ENCODE measurements at regions not wholly inside any gene's neighbourhood (a gene's known extent, or its start where the extent isn't known, plus 50 kb on each side); places are given as distances from the start of the nearest gene placed in this dataset.
A peak's percentile ranks its signal among the peaks of the same experiment; 100 is the strongest.

DNA sequence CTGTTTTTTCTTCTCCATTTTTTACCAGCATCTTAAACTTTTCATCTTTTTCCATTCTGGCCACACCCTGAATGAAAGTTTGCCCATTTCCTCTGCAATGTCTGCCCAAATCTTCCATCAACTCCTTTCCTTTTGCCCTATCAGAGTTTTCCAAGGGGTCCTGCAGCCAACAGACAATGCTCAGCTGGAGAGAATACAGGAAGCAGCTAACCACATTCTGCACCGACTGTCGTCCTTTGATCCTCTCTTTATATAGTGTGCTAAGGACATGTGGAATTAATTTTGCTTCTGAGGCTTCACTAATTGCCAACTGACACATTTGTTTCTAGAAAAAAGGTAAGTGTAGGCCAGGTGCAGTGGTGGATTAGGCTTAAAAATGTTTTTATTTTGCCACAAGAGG lies 50.5 kb upstream of the DLX2 start:
- no peak for DNase-seq

DNA sequence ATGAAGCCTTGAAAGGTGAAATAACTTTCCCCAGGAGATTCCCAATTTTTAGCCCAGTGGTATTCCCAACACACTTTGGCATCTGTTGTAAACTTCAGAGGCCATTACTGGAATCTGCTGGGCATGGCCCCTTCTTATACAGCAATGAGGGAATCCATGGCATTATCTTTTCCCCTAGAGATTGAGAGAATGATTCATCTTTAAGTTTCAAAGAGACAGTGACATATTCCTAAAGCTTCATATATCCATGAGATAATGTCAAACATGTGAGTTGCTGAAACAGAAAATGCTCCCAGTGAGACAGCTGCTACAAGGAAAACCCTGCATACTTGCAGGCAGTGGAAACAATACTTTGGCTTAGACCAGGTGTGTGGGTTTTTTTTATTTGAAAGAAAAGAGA lies 51.1 kb upstream of the DLX2 start:
- DNase-seq: no peak

DNA sequence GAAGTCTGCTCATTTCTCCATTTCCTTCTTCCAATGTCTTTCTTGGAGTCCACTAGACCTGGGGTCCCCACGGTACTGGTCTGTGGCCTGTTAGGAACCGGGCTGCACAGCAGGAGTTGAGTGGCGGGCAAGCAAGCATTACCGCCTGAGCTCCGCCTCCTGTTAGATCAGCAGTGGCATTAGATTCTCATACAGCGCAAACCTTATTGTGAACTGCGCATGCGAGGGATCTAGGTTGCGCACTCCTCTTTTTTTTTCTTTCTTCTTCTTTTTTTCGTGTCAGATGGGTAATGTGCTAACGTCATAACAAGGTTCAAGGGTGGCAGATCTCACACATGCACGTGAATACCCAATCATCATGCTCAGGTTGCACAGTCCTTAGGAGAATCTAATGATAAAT lies 53.1 kb upstream of the DLX2 start:
- no peak for DNase-seq

DNA sequence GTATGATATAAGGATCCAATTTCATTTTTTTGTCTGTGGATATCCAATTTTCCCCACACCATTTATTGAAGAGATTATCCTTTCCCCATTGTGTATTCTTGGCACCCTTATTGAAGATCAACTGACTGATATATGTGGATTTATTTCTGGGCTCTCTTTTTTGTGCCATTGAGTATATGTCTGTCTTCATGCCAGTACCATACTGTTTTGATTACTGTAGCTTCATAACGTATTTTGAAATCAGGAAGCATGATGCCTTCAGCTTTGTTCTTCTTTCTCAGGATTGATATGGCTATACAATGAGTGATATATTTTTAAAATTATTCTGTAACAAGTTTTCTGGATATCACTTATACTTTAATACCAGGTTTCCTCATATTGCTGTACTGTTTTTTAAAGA lies 58.1 kb upstream of the DLX2 start:
- DNase-seq: no peak

DNA sequence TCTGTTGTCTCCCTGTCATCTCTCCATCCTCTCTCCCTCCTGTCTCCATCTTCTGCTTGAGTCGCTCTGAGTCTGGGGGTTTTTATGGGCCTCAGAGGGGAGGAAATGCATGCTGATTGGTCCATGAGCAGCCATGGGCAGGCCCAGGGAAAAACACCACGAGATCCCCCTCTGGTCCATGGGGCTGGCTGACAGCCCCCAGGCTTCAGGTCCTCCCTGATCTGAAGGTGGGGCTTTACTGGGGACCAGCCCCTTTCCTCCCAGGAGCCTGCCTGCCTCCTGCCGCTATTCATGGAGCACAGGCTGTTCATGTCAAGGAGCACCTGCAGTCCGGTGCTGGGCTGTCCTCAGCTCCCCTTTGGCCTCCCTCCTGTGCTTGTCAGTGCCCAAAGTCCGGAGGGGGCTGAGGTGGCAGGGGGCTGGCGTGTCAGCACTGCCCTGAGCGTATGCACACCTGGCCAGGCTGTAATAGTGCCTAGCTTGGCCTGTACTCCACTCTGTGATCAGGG lies 59.6 kb upstream of the DLX2 start:
- DNase-seq: no peak

DNA sequence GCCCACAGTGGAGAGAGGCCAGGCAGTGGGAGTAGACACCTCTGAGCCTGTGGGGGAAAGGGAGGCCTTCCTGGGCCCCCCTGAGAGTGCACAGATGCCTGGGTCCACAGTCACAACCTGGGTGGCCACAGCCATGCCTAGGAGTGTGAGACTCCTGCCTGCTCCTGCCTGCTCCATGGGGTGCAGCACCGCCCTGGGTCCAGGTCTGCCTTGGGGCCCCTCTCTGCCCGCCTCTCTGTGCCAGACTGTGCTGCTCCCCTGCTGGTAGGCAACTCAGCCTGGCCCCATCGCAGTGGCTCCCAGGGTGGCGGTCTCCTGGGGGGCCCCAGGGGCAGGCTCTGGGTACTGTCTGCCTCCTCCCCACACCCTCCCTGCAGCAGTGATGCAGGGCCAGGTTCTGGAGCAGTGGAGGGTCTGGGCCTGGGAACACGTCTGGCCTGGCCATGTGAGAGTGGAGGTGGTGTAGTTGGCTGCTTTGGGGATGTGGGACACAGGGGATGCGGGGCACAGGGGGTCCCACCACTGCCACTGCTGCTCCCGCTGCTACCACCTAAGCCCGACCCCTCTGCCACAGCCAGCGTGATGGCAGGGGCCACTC lies 60.1 kb upstream of the DLX2 start:
- DNase-seq: no peak

DNA sequence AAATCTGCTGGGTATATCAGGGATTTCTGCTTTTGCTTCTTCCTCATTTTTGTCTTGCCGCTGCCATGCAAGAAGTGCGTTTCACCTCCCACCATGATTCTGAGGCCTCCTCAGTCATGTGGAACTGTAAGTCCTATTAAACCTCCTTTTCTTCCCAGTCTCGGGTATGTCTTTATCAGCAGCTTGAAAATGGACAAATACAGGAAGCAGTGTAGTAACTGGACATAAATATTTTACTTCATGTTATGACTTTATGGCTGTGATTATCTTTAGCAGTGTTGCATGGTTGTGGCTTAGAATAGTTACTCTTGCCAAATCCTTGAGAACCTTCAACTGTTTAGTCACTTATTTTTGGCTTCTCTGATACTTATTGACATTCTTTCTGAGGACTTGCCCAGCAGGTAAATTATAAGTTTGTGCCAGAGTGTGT lies 66.2 kb upstream of the DLX2 start:
- peak; percentile 92 to 97 for DNase-seq

DNA sequence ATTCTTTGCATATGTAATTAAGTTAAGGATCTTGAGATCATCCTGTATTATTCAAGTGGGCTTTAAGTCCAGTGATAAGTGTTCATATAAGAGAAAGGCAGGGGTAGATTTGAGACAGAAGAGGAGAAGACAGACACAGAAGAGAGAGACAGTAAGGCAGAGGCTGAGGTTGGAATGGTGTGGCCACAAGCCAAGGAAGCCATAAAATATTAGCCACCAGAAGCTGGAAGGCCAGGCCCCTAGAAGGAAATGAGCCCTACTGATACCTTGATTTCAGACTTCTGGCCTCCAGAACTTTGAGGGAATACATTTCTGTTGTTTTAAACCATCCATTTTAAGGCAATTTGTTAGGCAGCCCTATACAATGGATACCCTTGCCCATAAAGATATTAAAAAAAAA lies 66.9 kb upstream of the DLX2 start:
- no peak for DNase-seq

DNA sequence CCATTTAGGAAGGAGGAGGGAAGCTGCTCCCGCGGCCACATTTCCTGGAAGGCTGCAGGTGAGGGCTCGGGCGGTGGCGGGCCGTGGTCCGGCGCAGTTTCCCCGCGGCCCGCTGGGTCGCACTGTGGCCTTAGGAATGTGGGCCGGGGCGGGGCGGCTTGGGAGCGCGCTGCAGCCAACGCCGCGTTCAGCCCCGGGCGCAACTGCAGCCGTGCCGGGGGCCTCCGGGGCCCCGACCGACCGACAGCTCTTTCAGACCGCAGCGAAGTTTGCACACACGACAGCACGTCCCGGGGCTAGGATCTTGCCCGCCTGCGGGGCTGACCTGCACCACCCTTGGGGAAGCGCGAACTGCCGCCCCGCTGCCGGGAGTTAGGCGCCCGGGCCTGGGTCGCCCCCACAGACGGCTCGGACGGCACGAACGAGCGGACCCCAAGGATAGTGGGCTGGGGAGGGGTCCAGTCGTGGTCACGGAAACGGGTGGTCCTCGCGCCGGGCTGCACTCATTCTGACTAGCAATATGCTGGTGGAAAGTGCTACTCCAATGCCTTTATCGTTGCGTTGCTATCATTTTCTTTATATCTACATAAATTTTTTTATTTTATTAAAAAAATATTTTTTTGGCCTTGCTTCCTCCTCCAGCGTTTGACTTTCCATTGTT lies 69.9 kb upstream of the DLX2 start:
- DNase-seq: peak; percentile 61 to 84

DNA sequence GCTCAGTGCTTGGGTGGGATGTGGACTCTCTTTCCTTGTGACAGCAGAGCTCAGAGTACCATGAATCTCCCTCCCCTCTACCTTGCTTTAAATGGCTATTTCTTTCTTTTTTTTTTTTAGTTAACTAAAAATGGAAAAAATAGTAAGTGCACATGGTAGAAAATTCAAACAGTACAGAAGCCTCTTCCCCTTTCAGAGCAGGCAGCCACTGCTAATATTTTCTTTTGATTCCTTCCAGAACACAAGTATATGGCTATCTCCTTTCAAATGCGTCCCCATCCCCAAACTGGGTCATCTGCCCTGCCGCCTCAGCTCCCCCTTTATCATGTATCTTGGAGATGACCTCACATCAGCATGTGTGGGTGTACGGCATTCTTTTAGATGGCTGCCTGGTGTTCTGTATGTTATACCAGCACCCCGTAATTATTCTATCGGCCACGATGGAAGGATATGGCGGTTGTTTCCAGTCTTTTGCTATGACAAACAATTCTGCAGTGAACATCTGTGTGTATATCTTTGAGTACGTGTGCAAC lies 70.5 kb upstream of the DLX2 start:
- no peak for DNase-seq

DNA sequence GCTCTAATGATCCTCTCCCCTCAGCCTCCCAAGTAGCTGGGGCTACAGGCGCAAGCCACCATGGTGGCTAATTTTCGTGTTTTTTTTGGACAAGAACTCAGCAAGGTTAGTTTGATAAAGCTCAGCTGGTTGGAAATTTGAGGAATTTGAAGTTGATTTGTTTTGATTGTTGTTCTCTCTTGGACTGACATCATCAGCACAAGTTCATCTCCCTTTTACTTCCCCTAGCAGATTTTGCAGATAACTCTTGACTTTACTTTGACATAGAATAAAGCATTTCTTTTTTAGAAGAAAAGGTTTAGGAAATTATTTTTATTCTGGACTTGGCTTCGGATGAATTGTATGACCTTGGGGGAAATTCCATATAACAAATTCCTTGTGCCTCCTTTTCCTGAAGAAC lies 74.9 kb upstream of the DLX2 start:
- DNase-seq: peak in 1 of 2 donors; percentile 25

DNA sequence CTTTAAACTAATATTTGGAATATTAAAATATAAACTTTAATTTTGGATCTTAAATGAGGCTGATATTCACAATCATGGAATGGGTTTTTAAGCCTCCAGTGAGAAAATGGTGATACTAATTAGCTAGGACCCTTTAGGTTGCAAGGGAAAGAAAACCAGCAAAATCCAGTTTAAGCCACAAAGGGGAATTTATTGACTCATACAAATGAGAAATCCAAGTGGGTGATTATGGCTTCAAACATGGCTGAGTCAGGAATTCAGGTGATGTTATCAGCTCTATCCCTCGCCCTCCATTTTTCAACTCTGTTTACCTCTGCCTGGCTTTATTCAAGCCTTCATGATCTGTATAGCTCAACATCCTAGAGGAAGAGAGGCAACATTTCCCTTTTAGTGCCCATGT lies 75.3 kb upstream of the DLX2 start:
- DNase-seq: peak in 1 of 2 donors; percentile 28

DNA sequence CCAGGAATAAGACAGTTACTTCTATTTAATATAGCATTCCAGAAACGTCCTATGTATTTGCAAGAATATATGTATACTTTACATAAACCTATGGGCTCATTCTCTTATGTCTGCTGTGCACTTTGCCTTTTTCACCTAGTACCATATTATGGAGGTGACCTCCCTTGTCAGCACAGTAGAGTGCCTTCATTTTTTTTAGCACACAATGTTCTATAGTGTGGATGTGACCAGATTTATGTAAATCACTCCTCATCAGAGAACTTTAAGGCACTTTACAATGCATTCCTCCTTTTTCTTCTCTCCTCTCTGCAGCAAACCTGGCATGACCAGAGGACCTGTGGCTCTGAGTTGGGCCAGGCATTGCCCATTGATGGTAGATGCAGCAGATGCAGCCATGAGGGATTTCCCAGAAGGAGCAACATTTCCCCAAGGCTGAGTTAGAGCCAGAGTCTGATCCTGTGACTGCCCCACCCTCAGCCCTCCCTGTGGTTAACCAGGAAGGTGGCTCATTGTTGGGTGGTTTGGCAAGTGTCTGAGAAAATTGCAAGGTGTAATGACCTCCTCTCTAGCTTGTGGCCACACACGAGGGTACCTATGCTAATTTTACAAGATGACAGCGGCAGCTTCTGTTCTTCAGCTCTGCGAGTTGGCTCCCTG lies 76.5 kb upstream of the DLX2 start:
- DNase-seq: peak in 1 of 2 donors; percentile 53

DNA sequence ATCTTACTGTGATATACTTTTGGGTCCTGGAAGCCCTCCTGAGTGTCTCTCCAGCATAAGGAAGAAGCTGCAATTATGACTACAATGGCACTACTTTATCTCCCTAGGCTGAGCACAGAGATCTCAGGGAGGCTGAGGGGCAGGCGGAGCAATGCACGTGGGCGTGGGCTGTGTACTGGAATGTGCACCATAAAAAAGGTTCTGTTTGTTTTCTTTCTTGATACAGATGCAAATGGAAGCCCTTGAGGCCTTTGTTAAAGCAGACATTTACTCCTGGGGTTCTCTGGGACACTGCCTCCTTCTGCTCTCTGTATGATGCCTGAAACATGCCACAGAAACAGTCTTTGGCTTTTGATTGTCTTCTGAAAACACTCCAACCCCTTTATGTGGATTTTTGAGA lies 79.1 kb upstream of the DLX2 start:
- DNase-seq: no peak

DNA sequence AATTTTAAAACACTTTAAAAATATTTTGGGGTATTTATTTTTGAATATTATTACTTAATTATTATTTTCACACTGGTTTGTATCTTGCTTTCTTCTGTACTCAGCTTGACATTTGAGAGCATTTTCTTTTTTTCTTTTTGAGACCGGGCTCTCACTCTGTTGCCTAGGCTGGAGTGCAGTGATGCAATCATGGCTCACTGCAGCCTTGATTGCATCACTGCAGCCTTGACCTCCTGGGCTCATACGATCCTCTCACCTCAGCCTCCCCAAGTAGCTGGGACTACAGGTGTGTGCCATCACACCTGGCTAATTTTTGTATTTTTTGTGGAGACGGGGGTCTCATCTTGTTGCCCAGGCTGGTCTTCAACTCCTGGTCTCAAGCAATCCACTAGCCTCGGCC lies 79.9 kb upstream of the DLX2 start:
- no peak for DNase-seq

DNA sequence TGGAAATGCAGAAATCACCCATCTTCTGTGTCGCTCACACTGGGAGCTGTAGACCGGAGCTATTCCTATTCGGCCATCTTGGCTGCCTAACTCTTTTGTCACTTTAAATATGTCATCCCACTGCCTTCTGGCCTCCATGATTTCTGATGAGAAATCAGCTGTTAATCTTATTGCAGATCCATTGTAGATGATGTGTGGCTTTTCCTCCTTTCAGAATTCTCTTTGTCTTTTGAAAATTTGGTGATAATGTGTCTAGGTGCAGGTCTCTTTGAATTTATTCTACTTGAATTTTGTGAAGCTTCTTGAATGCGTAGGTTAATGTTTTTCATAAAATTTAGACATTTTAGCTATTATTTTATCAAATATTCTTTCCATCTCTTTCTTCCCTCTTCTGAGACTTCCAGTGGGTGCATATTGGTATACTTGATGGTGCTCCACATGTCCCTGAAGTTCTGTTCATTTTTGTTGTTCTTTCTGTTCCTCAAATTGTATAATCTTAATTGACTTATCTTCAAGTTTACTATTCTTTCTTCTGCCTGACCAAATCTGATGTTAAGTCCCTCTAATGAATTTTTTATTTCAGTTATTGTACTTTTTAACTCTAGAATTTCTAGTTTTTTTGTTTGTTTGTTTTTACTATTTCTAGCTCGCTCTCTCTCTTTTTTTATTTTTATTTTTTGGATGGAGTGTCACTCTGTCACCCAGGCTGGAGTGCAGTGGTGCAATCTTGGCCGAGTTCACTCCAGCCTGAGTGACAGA lies 90.8 kb upstream of the DLX2 start:
- no peak for DNase-seq

DNA sequence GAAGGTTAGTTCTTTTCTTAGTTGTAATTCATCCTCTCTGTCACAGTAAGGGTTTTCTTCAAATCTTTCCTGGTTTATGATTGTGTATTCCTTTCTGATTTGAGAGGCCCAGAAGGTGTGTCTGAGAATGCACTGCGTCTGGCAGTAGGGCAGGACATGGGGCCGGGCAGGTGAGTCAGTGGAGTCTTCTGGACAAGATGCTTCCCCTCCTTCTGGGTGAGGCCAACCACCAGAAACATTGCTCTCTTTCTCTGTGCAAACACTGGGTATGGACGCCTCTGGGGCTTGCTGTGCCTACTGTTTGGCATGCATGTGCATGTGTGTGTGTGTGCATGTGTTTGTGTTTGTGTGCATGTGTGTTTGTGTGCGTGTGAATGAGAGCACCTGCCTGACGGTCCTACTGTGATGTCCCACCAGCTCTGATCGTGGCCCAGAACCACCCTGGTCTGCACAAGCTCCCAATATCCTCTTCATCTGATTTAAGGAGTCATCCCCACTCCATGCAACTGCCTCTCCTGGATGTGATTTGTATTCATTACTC lies 93.2 kb upstream of the DLX2 start:
- no peak for DNase-seq

DNA sequence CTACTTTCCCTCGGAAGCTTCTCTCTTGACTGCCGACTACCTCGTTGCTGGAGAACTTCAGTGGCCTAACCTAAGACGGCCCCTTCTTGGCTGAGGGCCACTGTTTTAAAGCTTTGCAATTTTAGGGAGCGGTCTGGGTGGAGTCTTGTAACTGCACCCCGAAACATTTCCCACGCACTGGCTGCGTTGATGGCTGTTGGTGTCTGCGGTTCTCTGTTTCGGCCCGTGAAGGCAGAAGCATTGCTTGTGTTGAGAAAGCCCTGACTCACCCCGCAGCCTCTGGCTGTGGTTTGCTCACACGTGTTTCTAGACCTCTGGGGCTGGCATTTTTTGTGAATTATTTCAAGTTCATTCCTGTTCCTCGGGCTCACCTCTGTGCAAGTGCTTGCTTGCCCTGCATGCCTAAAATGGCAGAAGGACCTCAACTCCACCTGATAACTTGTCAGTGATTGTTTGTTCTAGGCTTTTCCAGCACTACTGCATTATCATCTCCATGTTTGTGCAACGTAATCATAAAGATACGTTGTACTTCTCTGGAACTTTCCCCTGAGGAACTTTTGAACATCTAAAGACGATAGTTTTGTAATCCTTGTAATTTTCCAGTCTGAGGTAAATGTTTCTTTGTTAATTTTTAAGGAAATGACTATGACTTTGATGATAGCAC lies 94.2 kb upstream of the DLX2 start:
- DNase-seq: peak; percentile 83 to 90

DNA sequence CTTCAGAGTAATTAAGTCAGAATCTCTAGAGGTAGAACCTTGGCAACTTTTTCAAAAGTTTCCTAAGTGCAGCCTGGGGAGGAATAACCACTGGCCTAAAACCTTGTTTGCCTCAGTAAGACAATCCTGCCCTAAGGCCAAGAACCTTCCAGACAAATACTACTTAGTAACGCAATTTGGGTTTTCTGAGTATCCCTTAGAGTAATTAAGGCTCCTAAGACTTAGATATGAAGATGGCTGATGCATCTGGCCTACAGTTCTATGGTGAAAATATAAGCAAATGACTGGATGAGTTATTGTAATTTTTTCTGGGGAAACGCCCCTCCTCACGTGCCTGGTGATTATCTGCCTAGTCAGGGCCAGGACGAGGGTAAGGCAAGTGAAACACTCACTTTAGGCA lies 95.7 kb upstream of the DLX2 start:
- no peak for DNase-seq

DNA sequence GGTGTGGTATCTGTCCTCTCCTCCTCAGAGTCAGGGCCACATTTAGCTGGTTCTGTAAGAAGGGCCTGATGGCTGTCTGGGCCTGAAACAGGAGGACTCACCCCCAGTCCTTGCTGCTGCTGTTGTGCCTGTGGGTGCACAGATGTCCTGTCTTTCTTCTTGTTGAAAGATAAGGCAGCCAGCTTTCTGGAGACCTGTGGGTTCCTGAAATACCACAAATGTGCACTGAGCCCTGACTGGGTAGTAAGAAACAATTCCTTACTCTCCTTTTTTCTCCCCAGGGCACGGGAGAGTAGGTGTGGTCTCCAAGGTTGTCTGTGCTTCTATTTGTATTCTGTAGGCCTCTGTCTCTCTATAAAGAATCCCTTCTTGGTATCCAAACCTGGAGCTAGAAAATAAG lies 96.2 kb upstream of the DLX2 start:
- no peak for DNase-seq

DNA sequence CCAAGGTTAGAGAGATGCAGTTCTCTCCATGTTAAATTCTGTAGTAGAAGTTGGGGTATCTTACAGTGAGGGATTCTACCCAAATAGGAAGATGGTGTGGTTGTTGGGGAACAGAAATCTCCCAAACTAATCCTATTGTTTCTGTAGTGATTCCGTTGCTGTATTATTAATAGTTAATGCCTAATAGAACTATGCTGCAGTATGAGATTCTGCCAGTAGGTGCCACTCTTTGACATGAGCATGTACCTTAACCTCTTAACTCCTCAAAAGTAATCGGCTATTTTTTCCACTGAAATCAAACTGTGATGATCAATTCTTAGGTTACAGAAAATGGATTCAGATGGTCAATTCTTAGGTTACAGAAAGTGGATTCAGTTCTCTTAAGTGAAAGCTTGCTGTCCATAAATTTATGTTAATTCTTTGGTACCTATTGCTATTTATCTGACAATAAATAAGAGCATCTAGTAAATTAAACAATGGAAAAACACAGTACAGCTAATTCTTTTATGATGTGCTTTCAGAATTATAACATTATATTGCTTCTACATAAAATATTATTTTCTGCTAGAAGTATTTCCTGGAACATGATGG lies 97.9 kb upstream of the DLX2 start:
- peak; percentile 59 to 67 for DNase-seq

DNA sequence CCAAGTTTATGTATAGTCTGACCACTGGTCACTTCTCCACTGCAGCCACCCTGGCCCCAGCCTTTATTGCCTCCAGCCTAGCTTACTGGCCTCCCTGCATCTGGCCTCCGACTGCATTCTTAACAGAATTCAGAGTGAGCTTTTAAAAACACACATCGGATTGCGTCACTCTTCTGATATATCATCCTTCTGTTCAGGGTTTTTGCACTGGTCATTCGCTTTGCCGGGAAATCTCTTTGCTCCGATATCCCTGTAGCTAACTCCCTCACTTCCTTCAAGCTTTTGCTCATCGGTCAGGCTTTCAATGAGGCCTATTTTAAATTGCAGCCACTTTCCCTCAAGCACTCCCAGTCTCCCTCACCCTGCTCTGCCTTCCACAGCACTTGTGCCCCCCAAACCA lies 101.6 kb upstream of the DLX2 start:
- no peak for DNase-seq

All from inflammatory macrophage (primary cell).